ENCODE measurements at regions not wholly inside any gene's neighbourhood (a gene's known extent, or its start where the extent isn't known, plus 50 kb on each side); places are given as distances from the start of the nearest gene placed in this dataset.

DNA sequence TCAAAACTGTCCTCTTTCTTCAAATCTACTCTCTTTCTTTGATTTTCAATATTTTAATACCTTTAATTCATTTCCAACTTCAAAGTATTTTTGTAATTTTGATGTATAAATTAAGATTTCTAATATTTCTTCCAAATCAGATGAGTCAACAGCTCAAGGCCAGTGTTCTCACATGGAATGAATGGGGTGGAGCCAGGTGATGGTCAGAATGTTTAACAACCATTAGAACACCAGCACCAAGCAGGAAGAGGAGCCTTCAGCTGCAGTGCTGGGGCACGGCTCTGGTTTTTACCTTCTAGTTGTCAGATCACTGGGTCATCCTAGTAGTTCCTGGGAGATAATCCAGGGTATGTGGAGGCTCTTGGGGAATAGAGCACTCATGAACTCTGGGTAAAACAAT is 494.5 kb upstream of the PDZRN3 start:
- Mint-ChIP-seq H3K27me3 (ENCODE audit: low read depth in 3 of 3) (no peaks in the 10 kb centered on the region), H3K4me1 (no peaks in the 10 kb centered on the region), H3K4me3 (no peak overlapping the region), H3K27ac (no peak overlapping the region), H3K36me3 (no peaks in the 10 kb centered on the region), H3K9me3 (peaks cover 0 to 11% (median 2%) of the 10 kb centered on the region in 7 donors)
- Histone ChIP-seq H3K9me3 (replicated peaks in 1 of 2; ENCODE audit: control insufficient read depth in 1 of 2, insufficient read depth in 1 of 2, low read length in 2 of 2) (peaks cover 0 to 8% of the 10 kb centered on the region in 2 donors), H3K4me2 (replicated peaks; ENCODE audit: extremely low read depth, low read length, poor library complexity, severe bottlenecking) (no peak overlapping the region), H3K4me1 (ENCODE audit: control insufficient read depth in 1 of 2, insufficient read depth in 2 of 2, low read length in 2 of 2) (no peaks in the 10 kb centered on the region), H3K4me3 (replicated peaks in 1 of 3; ENCODE audit: low read depth in 2 of 3, low read length in 3 of 3) (no peak overlapping the region), H3K36me3 (replicated peaks in 1 of 2; ENCODE audit: control insufficient read depth in 1 of 2, insufficient read depth in 2 of 2, low read length in 2 of 2) (no peaks in the 10 kb centered on the region), H4K20me1 (ENCODE audit: insufficient read depth, low read length) (no peaks in the 10 kb centered on the region), H3K9ac (ENCODE audit: insufficient read depth, low read length, poor library complexity, severe bottlenecking) (no peak overlapping the region), H3K27ac (ENCODE audit: low read depth in 1 of 2, low read length in 2 of 2) (no peak overlapping the region), H3K79me2 (ENCODE audit: insufficient read depth, low read length) (no peaks in the 10 kb centered on the region), H2AFZ (ENCODE audit: insufficient read depth, low read depth, low read length, poor library complexity, severe bottlenecking) (no peak overlapping the region), H3K27me3 (ENCODE audit: control insufficient read depth in 2 of 2, insufficient read depth in 2 of 2, low read length in 2 of 2) (no peaks in the 10 kb centered on the region)
- intact Hi-C loops (cut with micrococcal nuclease), result no loop called here
- TF ChIP-seq, protein P1, sequence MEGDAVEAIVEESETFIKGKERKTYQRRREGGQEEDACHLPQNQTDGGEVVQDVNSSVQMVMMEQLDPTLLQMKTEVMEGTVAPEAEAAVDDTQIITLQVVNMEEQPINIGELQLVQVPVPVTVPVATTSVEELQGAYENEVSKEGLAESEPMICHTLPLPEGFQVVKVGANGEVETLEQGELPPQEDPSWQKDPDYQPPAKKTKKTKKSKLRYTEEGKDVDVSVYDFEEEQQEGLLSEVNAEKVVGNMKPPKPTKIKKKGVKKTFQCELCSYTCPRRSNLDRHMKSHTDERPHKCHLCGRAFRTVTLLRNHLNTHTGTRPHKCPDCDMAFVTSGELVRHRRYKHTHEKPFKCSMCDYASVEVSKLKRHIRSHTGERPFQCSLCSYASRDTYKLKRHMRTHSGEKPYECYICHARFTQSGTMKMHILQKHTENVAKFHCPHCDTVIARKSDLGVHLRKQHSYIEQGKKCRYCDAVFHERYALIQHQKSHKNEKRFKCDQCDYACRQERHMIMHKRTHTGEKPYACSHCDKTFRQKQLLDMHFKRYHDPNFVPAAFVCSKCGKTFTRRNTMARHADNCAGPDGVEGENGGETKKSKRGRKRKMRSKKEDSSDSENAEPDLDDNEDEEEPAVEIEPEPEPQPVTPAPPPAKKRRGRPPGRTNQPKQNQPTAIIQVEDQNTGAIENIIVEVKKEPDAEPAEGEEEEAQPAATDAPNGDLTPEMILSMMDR (IDR thresholded peaks at IDR 0.05), result no peak
- no peak for DNase-seq
- no CpG with 5 or more reads among the region's 1 CpG for WGBS (ENCODE audit: insufficient coverage)

DNA sequence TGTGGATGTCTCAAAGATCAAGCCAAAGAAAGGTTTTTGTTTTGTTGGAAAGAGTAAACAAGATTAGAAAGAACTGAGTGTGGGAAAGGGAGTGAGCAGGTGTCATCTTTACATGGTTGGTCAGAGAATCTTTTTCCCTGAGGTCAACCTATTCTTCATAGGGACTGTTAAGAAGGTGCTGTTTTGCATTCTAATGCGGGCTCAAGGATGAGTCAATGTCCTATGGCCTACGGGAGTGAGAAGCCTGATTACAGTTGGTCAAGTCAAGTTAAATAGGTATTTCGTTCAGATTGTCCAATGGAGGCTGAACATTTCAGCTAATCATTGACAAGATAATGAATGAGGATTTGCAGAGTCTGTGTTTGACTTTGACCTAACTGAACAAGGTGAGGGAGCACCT is 491.2 kb upstream of the PDZRN3 start:
- no peaks in the 10 kb centered on the region for H3K4me1 Mint-ChIP-seq
- 90% methylated on average over 2 of the region's 3 CpGs for WGBS (ENCODE audit: insufficient coverage)
- Histone ChIP-seq H3K4me1 (ENCODE audit: control insufficient read depth in 1 of 2, insufficient read depth in 2 of 2, low read length in 2 of 2) (no peaks in the 10 kb centered on the region), H3K27me3 (ENCODE audit: control insufficient read depth in 2 of 2, insufficient read depth in 2 of 2, low read length in 2 of 2) (no peaks in the 10 kb centered on the region), H2AFZ (ENCODE audit: insufficient read depth, low read depth, low read length, poor library complexity, severe bottlenecking) (no peak overlapping the region), H3K4me2 (replicated peaks; ENCODE audit: extremely low read depth, low read length, poor library complexity, severe bottlenecking) (no peak overlapping the region), H3K27ac (ENCODE audit: low read depth in 1 of 2, low read length in 2 of 2) (no peak overlapping the region), H3K9ac (ENCODE audit: insufficient read depth, low read length, poor library complexity, severe bottlenecking) (no peak overlapping the region), H3K4me3 (replicated peaks in 1 of 3; ENCODE audit: low read depth in 2 of 3, low read length in 3 of 3) (no peak overlapping the region), H3K36me3 (replicated peaks in 1 of 2; ENCODE audit: control insufficient read depth in 1 of 2, insufficient read depth in 2 of 2, low read length in 2 of 2) (no peaks in the 10 kb centered on the region), H4K20me1 (ENCODE audit: insufficient read depth, low read length) (no peaks in the 10 kb centered on the region), H3K79me2 (ENCODE audit: insufficient read depth, low read length) (no peaks in the 10 kb centered on the region), H3K9me3 (replicated peaks in 1 of 2; ENCODE audit: control insufficient read depth in 1 of 2, insufficient read depth in 1 of 2, low read length in 2 of 2) (peaks cover 0 to 8% of the 10 kb centered on the region in 2 donors)
- intact Hi-C loops (cut with micrococcal nuclease), result no loop called here
- no peak for DNase-seq
- no peaks in the 10 kb centered on the region for H3K27me3 Mint-ChIP-seq (ENCODE audit: low read depth in 3 of 3)
- TF ChIP-seq, protein P1 (IDR thresholded peaks at IDR 0.05), result no peak
- H3K9me3 Mint-ChIP-seq, result peaks cover 0 to 4% (median 2%) of the 10 kb centered on the region in 7 donors
- H3K36me3 Mint-ChIP-seq, result no peaks in the 10 kb centered on the region
- H3K4me3 Mint-ChIP-seq, result no peak overlapping the region
- no peak overlapping the region for H3K27ac Mint-ChIP-seq

Measured in CD14-positive monocyte (primary cell).